HepG2 (cell line): ENCODE measurements at regions not wholly inside any gene's neighbourhood (a gene's known extent, or its start where the extent isn't known, plus 50 kb on each side); places are given as distances from the start of the nearest gene placed in this dataset.

Experiments used
- ATAC-seq: fragments of 200-7000 bp; cut with Tn5 transposase; 3 replicates; pipeline ENCODE4 v1.9.1; 2020; ENCODE audit warnings: mild to moderate bottlenecking, moderate library complexity
- BruUV-seq: library from RNA; stranded (reverse); fragments of 400-500 nt; replicated peaks from 2 replicates; lab custom pipeline; 2021; lab: Mats Ljungman, UMichigan
- CTCF ChIA-PET: fragments of 300-600 bp; formaldehyde crosslinking; extraction: SDS; loops from one replicate; lab custom pipeline; 2021; ENCODE audit warnings: low total read pairs, inconsistent platforms, low intra/inter-chr PET ratio; lab: Yijun Ruan, JAX
- POLR2A ChIA-PET: fragments of 350-600 bp; sonication (Branson Sonifier 250); formaldehyde crosslinking; loops from one replicate; lab custom pipeline; 2020; ENCODE audit warnings: antibody characterized with exemption, inconsistent platforms; lab: Yijun Ruan, JAX
- DNase-seq: peaks from one replicate; pipeline ENCODE4 v3.0.0-alpha.2; 2015; ENCODE audit warnings: low spot score
- FAIRE-seq: peaks from 3 replicates; lab custom pipeline; 2011; peaks lifted over from hg19 to GRCh38; lab: Jason Lieb, UNC
- H2AFZ ChIP-seq: one replicate; pipeline ENCODE4 v1.6.1; 2011; ENCODE audit warnings: low read length, inconsistent platforms
- H3K27ac ChIP-seq: fragments of 300-600 bp; 3 replicates; pipeline ENCODE4 v1.8.0; 2011; ENCODE audit warnings: mixed run types, mild to moderate bottlenecking, mixed read lengths, low read length, inconsistent platforms; ENCODE audit not compliant: insufficient read depth; ENCODE audit errors: extremely low read length
- H3K27me3 ChIP-seq, 2 experiments: fragments of 200-600 bp in 1 of 2; 2 replicates in 1 of 2; 3 replicates in 1 of 2; pipeline versions ENCODE4 v1.6.0 to v1.8.0; 2011; ENCODE audit warnings: low read length in 2 of 2, mild to moderate bottlenecking in 2 of 2, moderate library complexity in 2 of 2, inconsistent platforms in 1 of 2; ENCODE audit not compliant: insufficient read depth in 2 of 2, control insufficient read depth in 1 of 2
- H3K36me3 ChIP-seq, 2 experiments: fragments of 200-600 bp in 1 of 2; replicated peaks in 1 of 2; 2 replicates in 1 of 2; 3 replicates in 1 of 2; pipeline versions ENCODE4 v1.5.1 to v1.8.0; 2011; ENCODE audit warnings: low read length in 2 of 2, inconsistent platforms in 1 of 2; ENCODE audit not compliant: insufficient read depth in 2 of 2, control insufficient read depth in 1 of 2
- H3K4me1 ChIP-seq: 2 replicates; pipeline ENCODE4 v1.5.1; 2012; ENCODE audit warnings: low read length, inconsistent platforms; ENCODE audit not compliant: insufficient read depth
- H3K4me2 ChIP-seq: 2 replicates; pipeline ENCODE4 v1.6.0; 2011; ENCODE audit warnings: low read depth, low read length, inconsistent platforms
- H3K4me3 ChIP-seq, 3 experiments: fragments of 200-600 bp in 1 of 3; sonication (generic), shearing (Covaris generic) in 1 of 3; replicated peaks in 1 of 3; 2 replicates each; pipeline ENCODE4 v1.5.1; 2011 to 2016; ENCODE audit warnings: low read length in 3 of 3, inconsistent platforms in 2 of 3, low read depth in 2 of 3, mild to moderate bottlenecking in 2 of 3, control low read depth in 1 of 3, mixed read lengths in 1 of 3; ENCODE audit not compliant: insufficient read depth in 1 of 3
- H3K79me2 ChIP-seq: one replicate; pipeline ENCODE4 v1.6.1; 2011; ENCODE audit warnings: low read length, inconsistent platforms; ENCODE audit not compliant: insufficient read depth
- H3K9ac ChIP-seq: 2 replicates; pipeline ENCODE4 v1.6.0; 2011; ENCODE audit warnings: mild to moderate bottlenecking, low read depth, low read length, inconsistent platforms; ENCODE audit not compliant: insufficient read depth
- H3K9me3 ChIP-seq: 2 replicates; pipeline ENCODE4 v1.5.1; 2012; ENCODE audit warnings: mild to moderate bottlenecking, low read length
- H4K20me1 ChIP-seq: 2 replicates; pipeline ENCODE4 v1.6.0; 2011; ENCODE audit warnings: inconsistent platforms, mild to moderate bottlenecking, low read length, moderate library complexity; ENCODE audit not compliant: insufficient read depth
- BRCA1 ChIP-seq: sonication (generic); formaldehyde crosslinking; IDR thresholded peaks from 2 replicates; pipeline ENCODE4 v1.4.0; 2020; ENCODE audit warnings: missing genetic modification reagents
- FOSL2 ChIP-seq: sonication (generic); formaldehyde crosslinking; IDR thresholded peaks from 2 replicates; pipeline ENCODE4 v1.4.0; 2020; ENCODE audit warnings: missing genetic modification reagents
- GABPA ChIP-seq, 2 experiments: IDR thresholded peaks; 2 replicates each; pipeline ENCODE4 v1.6.1; 2011 to 2016; ENCODE audit warnings: low read depth in 2 of 2, low read length in 1 of 2, missing biosample characterization in 1 of 2, missing genetic modification characterization in 1 of 2
- HNRNPL ChIP-seq: fragments of 200-400 bp; formaldehyde crosslinking; IDR thresholded peaks from 2 replicates; pipeline ENCODE4 v1.6.1; 2017; ENCODE audit warnings: mild to moderate bottlenecking, low read depth, low read length
- KMT2B ChIP-seq: IDR thresholded peaks from 2 replicates; pipeline ENCODE4 v1.6.1; 2016; ENCODE audit warnings: missing genetic modification reagents, missing compliant biosample characterization
- SCMH1 ChIP-seq: sonication (generic); formaldehyde crosslinking; IDR thresholded peaks from 2 replicates; pipeline ENCODE4 v1.9.0; 2021; ENCODE audit warnings: missing genetic modification reagents, mild to moderate bottlenecking, borderline replicate concordance
- SNRNP70 ChIP-seq: fragments of 200-400 bp; formaldehyde crosslinking; IDR thresholded peaks from 2 replicates; pipeline ENCODE4 v1.6.1; 2017; ENCODE audit warnings: mild to moderate bottlenecking, low read depth, low read length, moderate library complexity
- ZC3H13 ChIP-seq: sonication (generic); formaldehyde crosslinking; IDR thresholded peaks from 2 replicates; pipeline ENCODE4 v1.8.1; 2023; ENCODE audit warnings: mild to moderate bottlenecking, missing genetic modification reagents, moderate library complexity
- ZNF282 ChIP-seq: fragments of 450-650 bp; IDR thresholded peaks from 2 replicates; pipeline ENCODE4 v1.6.1; 2018; ENCODE audit not compliant: partially characterized antibody
- ZNF724P ChIP-seq: sonication (generic); formaldehyde crosslinking; IDR thresholded peaks from 2 replicates; pipeline ENCODE4 v1.8.0; 2022; ENCODE audit warnings: missing genetic modification reagents, borderline replicate concordance
- ZNF788 ChIP-seq: sonication (generic); formaldehyde crosslinking; IDR thresholded peaks from 2 replicates; pipeline ENCODE4 v1.5.0; 2020; ENCODE audit warnings: mild to moderate bottlenecking, missing genetic modification reagents, borderline replicate concordance
- ZSCAN9 ChIP-seq: IDR thresholded peaks from 2 replicates; pipeline ENCODE4 v1.6.1; 2016; ENCODE audit warnings: borderline replicate concordance
- in situ Hi-C: cut with HindIII; loops from 2 replicates; pipeline ENCODE4 v1.10.0; 2017; ENCODE audit warnings: low pct_unique_long_range_greater_than_20kb; ENCODE audit not compliant: extremely low pct_ligation_motif_present
- intact Hi-C: fragments of 100-400 bp; cut with micrococcal nuclease; formaldehyde crosslinking; loops from one replicate; pipeline ENCODE4 v1.10.0; 2022; ENCODE audit not compliant: unreplicated experiment
- TF ChIP-seq, protein P1 (sequence below): sonication (generic); formaldehyde crosslinking; IDR thresholded peaks from 2 replicates; pipeline ENCODE4 v1.5.0; 2020; ENCODE audit warnings: missing genetic modification reagents
- TF ChIP-seq, protein P2 (sequence below): sonication (generic); formaldehyde crosslinking; IDR thresholded peaks from 2 replicates; pipeline ENCODE4 v1.4.0; 2020; ENCODE audit warnings: missing genetic modification reagents
- TF ChIP-seq, protein P3 (sequence below): IDR thresholded peaks from 2 replicates; pipeline ENCODE4 v1.6.1; 2016; ENCODE audit warnings: low read depth, control low read depth
- TF ChIP-seq, protein P4 (sequence below): fragments of 450-650 bp; IDR thresholded peaks from 2 replicates; pipeline ENCODE4 v1.6.1; 2017; ENCODE audit warnings: mild to moderate bottlenecking
- TF ChIP-seq, protein P5 (sequence below), 2 experiments: sonication (generic) in 1 of 2; formaldehyde crosslinking in 1 of 2; IDR thresholded peaks; 2 replicates each; pipeline versions ENCODE4 v1.5.1 to v1.6.1; 2011 to 2020; ENCODE audit warnings: borderline replicate concordance in 1 of 2, low read depth in 1 of 2, low read length in 1 of 2, mild to moderate bottlenecking in 1 of 2, missing genetic modification reagents in 1 of 2, moderate library complexity in 1 of 2

DNA sequence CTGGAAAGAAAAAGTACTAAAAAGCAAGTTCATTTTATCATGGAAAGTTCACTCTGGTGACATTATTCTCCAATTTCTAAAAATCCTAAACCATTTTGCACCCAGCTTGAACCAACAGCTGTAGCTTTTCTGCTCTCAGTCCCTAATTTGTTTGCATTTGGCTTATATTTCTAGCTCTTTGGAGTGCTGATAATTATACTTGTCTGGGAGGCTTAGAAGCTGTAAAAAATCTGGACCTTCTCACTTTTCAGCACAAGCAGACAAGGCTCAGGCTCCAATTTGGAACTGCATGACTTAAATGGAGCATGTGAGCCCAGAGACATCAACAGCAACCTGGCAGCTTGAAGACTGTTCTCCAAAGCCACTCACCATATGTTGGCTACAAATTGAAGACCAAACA, 170.9 kb upstream of the PCDH18 start:
- CTCF ChIA-PET = no interaction called here
- TF ChIP-seq SNRNP70 (no peak), ZNF724P (CRISPR knock-in tag) (no peak), SCMH1 (CRISPR knock-in tag) (no peak), HNRNPL (no peak), FOSL2 (no peak), BRCA1 (CRISPR knock-in tag) (no peak), ZC3H13 (CRISPR knock-in tag) (no peak), KMT2B (CRISPR knock-in tag) (no peak), GABPA (IDR thresholded peaks at IDR 0.05; ENCODE audit: low read depth, low read length) (no peak), GABPA (CRISPR knock-in tag; IDR thresholded peaks at IDR 0.05; ENCODE audit: low read depth) (no peak), ZSCAN9 (CRISPR knock-in tag) (no peak), ZNF282 (no peak), ZNF788 (no peak)
- TF ChIP-seq, protein P1, sequence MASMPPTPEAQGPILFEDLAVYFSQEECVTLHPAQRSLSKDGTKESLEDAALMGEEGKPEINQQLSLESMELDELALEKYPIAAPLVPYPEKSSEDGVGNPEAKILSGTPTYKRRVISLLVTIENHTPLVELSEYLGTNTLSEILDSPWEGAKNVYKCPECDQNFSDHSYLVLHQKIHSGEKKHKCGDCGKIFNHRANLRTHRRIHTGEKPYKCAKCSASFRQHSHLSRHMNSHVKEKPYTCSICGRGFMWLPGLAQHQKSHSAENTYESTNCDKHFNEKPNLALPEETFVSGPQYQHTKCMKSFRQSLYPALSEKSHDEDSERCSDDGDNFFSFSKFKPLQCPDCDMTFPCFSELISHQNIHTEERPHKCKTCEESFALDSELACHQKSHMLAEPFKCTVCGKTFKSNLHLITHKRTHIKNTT = no peak
- TF ChIP-seq, protein P2, sequence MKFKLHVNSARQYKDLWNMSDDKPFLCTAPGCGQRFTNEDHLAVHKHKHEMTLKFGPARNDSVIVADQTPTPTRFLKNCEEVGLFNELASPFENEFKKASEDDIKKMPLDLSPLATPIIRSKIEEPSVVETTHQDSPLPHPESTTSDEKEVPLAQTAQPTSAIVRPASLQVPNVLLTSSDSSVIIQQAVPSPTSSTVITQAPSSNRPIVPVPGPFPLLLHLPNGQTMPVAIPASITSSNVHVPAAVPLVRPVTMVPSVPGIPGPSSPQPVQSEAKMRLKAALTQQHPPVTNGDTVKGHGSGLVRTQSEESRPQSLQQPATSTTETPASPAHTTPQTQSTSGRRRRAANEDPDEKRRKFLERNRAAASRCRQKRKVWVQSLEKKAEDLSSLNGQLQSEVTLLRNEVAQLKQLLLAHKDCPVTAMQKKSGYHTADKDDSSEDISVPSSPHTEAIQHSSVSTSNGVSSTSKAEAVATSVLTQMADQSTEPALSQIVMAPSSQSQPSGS (CRISPR knock-in tag) = no peak
- TF ChIP-seq, protein P3, sequence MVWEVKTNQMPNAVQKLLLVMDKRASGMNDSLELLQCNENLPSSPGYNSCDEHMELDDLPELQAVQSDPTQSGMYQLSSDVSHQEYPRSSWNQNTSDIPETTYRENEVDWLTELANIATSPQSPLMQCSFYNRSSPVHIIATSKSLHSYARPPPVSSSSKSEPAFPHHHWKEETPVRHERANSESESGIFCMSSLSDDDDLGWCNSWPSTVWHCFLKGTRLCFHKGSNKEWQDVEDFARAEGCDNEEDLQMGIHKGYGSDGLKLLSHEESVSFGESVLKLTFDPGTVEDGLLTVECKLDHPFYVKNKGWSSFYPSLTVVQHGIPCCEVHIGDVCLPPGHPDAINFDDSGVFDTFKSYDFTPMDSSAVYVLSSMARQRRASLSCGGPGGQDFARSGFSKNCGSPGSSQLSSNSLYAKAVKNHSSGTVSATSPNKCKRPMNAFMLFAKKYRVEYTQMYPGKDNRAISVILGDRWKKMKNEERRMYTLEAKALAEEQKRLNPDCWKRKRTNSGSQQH = no peak
- TF ChIP-seq, protein P4, sequence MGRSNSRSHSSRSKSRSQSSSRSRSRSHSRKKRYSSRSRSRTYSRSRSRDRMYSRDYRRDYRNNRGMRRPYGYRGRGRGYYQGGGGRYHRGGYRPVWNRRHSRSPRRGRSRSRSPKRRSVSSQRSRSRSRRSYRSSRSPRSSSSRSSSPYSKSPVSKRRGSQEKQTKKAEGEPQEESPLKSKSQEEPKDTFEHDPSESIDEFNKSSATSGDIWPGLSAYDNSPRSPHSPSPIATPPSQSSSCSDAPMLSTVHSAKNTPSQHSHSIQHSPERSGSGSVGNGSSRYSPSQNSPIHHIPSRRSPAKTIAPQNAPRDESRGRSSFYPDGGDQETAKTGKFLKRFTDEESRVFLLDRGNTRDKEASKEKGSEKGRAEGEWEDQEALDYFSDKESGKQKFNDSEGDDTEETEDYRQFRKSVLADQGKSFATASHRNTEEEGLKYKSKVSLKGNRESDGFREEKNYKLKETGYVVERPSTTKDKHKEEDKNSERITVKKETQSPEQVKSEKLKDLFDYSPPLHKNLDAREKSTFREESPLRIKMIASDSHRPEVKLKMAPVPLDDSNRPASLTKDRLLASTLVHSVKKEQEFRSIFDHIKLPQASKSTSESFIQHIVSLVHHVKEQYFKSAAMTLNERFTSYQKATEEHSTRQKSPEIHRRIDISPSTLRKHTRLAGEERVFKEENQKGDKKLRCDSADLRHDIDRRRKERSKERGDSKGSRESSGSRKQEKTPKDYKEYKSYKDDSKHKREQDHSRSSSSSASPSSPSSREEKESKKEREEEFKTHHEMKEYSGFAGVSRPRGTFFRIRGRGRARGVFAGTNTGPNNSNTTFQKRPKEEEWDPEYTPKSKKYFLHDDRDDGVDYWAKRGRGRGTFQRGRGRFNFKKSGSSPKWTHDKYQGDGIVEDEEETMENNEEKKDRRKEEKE = no peak
- TF ChIP-seq, protein P5, sequence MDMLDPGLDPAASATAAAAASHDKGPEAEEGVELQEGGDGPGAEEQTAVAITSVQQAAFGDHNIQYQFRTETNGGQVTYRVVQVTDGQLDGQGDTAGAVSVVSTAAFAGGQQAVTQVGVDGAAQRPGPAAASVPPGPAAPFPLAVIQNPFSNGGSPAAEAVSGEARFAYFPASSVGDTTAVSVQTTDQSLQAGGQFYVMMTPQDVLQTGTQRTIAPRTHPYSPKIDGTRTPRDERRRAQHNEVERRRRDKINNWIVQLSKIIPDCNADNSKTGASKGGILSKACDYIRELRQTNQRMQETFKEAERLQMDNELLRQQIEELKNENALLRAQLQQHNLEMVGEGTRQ (IDR thresholded peaks at IDR 0.05; ENCODE audit: low read depth, low read length) = no peak
- TF ChIP-seq, protein P5 (CRISPR knock-in tag; IDR thresholded peaks at IDR 0.05; ENCODE audit: borderline replicate concordance) = no peak

More for the DNA sequence above, 170.9 kb upstream of the PCDH18 start:
- no peaks in the 10 kb centered on the region for H3K79me2 ChIP-seq
- in situ Hi-C loops = no loop called here
- no peaks in the 10 kb centered on the region for H3K9me3 ChIP-seq
- ATAC-seq (no peak), DNase-seq (no peak), FAIRE-seq (no peak)
- no peaks in the 10 kb centered on the region for H3K4me1 ChIP-seq
- H3K36me3 ChIP-seq = no peaks in the 10 kb centered on the region
- no peak overlapping the region for H3K9ac ChIP-seq
- H4K20me1 ChIP-seq = no peaks in the 10 kb centered on the region
- H3K27me3 ChIP-seq = no peaks in the 10 kb centered on the region
- no TSS peak for BruUV-seq
- intact Hi-C loops = no loop called here
- H3K4me3 ChIP-seq = no peak overlapping the region
- no peak overlapping the region for H2AFZ ChIP-seq
- no peak overlapping the region for H3K27ac ChIP-seq
- POLR2A ChIA-PET = no interaction called here
- H3K4me2 ChIP-seq = no peak overlapping the region
